GM18498 (cell line): ENCODE measurements at regions not wholly inside any gene's neighbourhood (a gene's known extent, or its start where the extent isn't known, plus 50 kb on each side); places are given as distances from the start of the nearest gene placed in this dataset.

ENCODE experiments used
- ATAC-seq: cut with Tn5 transposase; IDR thresholded peaks from one replicate; pipeline ENCODE4 v1.9.1; 2021; ENCODE audit warnings: mild to moderate bottlenecking, moderate library complexity; ENCODE audit not compliant: unreplicated experiment

DNA sequence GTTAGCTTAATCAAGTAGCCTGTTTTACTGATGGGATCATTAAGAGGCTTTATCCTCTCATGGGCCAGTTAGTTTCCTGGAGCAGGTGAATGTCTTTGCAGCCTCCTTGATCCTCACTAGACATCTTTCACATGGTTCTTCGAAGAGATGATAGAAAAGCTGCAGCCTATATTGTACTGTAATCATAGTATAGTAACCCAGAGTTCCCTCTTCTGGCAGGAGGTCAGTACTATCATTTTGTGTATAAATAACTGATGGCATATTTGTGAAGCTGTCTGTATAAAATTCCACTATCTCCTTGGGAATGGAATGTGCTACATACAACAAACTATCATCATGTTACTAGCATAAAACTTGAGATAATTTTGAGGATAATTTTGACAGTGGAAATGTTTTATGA, 123.8 kb upstream of the PRPS1L1 start:
- no peak for ATAC-seq

DNA sequence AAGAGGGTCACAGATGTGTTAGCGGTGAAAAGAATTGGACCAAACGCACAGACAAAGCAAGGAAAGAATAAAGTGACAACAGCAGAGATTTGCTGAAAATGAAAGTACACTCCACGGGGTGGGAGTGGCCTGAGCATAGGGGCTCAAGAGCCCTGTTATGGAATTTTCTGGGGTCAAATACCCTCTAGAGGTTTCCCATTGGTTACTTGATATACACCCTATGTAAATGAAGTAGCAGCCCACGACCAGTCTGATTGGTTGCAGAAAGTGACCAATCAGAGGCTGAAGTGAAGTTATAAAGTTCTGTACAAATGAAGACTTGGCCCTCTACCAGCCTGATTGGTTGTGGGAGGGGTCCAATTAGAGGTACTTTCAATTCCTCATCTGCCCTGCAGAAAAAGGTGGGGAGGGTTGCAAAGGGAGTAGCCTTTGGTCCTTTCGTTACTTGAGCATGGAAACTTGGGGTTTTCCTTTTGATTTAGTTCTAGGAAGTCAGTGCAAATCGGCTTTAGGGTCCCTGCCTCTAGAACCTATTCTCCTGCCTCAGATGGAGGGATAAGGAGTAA, 125.6 kb upstream of the PRPS1L1 start:
- ATAC-seq = no peak

DNA sequence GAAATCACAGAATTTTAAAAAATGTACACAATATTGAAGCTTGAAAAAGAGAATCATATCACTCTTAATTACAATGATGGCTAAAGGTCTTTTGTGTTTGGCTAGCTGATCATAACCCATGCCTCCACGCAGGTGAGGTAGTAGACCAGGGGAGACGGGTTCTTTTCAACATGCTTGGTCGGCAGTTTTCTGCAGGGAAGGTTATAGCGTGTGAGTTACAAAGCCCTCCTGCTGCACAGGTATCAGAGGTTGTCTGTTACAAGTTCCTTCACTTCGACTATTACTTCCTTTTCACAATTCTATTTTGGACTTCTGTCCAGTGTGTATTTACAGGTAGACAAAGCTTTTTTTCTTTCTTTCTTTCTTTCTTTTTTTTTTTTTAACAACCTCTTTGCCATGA, 127.1 kb upstream of the PRPS1L1 start:
- ATAC-seq = no peak

DNA sequence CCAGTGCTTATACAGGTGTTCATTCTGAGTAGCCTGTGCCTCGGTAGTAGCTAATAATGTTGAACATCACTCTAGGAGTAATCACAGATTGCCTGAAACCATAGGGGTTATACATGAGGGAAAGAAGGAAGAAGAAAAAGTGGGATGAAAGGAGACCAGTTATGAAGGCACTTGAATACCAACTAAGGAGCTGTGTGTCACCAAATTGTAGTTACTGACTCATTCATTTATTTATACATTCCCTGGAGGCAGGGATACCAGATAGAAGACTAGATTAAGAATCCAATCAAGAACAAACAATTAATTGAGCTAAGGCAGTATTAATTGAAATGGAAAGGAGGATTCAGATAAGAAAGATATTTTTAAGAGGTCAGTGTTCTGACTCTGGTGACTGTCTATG, 129.6 kb upstream of the PRPS1L1 start:
- no peak for ATAC-seq

DNA sequence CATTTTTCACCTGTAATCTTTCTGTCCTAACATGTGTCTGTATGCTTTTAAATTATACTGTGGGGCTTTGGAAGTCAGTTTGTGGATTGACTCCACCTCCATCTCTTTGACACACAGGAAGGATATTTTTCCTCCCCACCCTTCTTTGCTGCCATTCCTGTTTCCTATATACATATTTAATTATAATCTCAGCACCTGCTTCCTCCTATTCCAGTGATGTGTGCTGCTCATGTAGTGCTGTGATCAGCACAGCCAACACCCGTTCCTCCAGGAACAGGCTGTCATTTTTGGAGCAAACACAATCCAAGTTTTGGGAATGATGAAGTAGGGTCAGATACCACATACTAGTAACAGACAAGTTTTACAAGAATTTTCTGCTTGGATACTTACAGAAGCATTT, 135.0 kb upstream of the PRPS1L1 start:
- no peak for ATAC-seq

DNA sequence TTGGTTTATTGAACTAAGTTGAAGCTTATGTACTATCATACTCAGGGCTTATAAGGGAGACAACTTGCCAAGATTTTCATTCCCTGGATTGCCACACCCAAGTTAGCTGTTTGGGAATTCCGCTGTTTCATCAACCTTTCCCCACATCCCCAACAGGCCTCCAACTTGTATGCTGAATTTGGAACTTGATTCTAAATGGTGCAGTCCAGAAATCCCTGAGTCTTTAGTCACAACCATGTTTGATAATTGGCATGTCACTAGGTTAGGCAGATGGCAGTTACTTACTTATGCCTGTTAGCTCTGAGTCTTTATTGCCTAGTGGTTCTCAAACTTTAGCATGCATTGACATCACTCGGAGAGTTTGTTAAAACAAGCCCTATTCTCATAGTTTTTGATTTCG, 135.4 kb upstream of the PRPS1L1 start:
- no peak for ATAC-seq

DNA sequence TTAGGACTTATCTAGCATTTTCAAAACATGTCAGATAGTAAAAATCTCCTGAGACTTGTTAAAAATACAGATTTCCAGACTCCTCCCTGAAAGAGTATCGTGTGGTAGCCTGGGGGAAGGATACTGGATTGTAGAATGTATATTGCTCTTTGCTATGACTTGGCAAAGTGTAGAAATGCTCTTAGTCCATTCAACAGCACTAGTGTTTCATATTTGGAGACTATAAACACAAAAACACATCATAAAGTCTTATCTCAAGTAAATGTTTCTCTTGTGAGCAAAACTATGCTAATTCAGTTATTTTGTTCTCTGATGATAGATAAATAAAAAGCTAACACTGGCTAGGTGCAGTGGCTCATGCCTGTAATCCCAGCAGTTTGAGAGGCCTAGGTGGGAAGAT, 137.5 kb upstream of the PRPS1L1 start:
- ATAC-seq = no peak

DNA sequence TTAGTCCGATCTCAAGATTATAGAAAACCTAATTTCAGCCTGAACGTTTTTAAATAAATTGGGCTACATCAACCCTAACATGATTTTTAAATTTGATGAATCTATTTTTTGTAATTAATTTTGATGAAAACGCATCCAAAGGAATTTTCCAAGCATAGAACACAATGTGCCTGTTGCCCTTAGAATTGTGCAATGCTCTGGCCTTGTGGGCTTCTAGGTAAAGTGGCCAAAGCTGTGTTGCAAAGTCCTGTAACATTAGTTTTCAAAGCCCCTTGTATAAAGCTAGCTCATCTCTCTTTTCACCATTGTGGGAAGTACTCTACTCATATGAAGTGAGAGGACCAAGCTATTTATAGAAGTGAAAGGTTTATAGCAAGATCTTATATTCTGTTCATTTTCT, 138.4 kb upstream of the PRPS1L1 start:
- no peak for ATAC-seq

DNA sequence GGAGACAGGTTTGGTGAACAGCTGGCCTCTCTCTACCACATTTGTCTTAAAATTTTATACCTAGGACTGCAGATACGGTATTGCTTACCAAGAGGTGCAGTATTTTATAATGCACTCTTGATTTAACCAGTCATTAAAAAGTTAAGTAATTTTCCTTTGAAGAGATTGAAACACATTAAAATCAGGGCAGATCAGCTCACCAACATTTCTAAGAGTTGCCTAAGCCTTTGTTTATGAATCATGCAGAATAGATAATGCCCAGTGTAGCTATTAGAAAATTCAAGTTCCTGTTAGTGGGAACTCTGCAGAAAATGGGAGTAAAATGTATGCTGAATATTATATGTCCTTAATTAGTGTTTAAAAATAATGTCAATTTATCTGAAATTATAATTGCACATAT, 140.2 kb upstream of the PRPS1L1 start:
- ATAC-seq = no peak

DNA sequence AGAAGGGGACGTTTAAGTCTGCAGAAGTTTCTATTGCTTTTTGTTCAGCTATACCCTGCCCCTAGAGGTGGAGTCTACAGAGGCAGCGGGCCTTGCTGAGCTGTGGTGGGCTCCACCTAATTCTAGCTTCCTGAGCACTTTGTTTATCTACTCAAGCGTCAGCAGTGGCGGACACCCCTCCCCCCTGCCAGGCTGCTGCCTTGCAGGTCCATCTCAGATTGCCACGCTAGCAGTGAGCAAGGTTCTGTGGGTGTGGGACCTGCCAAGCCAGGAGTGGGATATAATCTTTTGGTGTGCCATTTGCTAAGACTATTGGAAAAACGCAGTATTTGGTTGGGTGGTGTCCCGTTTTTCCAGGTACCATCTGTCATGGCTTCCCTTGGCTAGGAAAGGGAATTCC, 147.3 kb upstream of the PRPS1L1 start:
- no peak for ATAC-seq

DNA sequence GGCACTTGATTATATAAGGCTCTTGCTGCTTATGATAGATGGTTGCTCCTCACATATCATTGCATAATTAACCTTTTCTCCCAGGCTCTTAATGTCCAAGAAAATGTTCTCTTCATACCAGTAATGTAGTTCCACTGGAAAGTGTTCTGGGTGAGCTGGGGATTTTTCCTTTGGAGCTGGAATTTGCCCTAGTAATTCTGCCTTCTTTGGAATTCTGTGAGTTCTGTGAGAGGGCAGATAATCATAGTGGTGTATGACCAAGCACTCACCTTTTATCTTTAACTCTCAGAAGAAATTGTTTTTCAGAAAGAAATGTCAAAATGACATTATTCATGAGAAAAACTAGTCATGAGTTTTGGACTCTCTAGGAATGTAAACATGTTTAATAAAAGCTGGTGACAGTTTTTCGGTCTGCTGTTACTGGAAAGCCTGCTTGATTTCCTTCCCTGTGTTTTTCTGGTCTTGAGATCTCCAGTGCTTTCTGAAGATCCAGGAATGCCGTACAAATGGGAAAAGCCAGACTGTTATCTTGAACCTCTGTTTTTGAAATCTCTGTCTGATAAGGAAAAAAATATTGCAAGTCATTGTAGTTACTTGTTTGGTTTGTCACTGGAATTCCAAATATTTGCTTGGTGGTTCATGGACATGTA, 148.3 kb upstream of the PRPS1L1 start:
- ATAC-seq = no peak

DNA sequence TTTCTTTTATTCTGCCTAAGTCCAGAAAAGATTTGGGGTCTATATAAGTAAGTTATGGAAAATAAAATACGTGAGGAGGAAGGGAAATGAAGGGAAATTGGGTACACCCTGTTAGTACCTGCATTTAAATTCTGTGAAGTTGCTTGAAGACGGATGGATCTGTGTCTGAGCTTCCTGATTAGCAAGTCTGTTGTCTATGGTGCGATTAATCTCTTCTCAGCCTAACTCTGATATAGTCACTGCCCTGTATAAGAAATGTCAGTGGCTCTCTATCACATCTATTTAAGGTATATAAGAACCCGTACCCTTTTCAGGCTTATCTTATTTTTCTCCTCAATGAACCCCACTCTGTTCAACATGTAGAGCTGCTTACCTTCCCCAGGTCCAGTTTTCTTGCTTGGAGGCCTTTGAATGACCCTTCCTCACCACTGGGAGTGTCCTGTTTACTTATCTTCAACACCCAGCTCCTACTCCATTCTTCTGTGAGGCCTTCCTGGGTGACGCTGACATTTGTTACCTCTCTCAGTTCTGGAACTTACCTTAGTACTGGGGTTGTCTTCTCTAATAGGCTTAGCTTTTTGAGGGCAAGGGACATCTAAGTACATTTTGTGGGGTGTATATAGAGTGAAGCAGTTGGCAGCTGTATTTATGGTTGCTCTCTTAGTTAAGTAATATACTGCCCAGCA, 149.6 kb upstream of the PRPS1L1 start:
- ATAC-seq = peak; percentile 3

DNA sequence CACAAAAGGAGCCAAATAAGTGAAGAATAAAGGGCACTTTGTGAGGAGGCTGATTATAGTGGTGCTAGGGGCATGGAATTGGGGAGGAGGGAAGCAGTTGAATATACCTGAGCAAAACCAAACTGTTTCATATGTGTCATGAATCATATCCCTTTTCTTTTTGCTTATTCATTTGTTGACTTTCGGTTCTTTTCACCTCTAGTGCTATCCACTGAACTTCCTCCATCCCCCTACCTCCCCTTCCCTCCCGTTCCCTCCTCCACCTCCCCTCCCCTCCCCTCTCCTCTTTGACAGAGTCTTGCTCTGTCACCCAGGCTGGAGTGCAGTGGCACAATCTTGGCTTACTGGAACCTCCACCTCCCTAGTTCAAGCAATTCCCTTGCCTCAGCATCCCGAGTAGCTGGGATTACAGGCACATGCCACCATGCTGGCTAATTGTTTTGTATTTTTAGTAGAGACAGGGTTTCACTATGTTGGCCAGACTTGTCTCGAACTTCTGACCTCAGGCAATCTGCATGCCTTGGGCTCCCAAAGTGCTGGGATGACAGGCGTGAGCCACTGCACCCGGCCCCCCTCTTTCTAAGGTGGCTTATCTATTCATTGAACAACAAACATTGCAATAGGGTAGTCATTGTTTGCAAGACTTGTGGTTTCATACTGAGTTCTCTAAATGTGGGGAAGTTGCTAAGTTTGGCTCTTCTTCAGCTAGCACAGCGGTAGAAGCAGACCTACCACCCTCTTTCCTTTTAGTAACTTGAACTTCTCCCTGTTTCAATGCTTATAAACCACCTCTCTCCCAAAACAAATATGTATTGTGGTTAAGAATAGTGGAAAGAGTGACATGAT, 150.4 kb upstream of the PRPS1L1 start:
- ATAC-seq = peak; percentile 95

DNA sequence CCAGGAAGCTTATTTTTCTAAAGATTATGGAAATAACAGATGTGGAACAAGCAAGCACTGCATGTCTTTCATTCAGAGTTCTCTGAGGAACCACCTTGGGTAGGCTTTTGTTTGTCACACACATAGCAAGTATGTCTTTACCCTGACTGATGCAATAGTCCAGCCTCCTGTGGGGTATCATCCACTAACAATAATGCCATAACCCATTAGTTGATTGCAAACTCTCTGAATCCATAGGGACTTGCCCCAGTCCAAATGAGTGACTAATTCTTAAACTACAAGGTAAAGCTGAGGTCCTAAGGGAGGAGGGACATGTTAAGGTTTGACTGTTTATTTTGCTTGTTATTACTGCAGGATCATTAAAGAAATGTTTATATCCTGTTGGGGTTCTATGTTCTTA, 151.4 kb upstream of the PRPS1L1 start:
- no peak for ATAC-seq

DNA sequence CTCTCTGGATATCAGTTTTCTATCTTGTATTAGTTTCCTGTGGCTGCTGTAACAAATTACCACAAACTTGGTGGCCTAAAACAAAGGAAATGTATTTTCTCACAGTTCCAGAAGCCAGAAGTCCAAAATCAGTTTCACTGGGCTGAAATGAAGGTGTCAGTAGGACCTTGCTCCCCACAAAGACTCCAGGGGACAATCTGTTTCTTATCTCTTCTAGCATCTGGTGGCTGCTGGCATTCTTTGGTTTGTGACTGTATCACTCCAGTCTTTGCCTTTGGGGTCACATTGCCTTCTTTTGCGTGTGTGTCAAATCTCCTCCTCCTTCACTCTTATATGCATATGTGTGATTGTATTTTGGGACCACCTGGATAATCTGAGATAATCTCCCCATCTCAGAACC, 153.0 kb upstream of the PRPS1L1 start:
- no peak for ATAC-seq

DNA sequence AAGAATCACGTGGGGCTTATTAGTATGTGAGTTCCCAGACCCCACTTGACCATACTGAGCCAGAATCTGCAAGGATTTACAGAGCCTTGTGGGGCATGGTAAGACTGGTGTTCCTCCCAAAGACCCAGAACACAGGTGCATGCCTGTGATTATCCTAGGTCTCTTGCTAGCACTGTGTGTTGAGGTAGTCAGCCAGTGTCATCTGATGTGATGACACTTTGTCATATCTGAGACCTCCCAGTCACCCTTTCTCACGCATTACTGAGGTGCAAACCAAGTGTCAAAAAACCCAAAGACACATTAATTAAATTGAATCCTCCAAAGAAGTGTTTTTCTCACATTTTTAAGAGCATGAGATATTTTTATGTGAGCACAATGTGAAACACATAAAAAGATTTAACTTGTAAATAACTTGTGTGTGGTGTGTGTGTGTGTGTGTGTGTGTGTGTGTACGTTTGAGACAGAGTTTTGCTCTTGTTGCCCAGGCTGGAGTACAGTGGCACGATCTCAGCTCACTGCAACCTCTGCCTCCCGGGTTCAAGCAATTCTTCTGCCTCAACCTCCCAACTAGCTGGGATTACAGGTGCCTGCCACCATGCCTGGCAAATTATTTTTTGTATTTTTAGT, 162.0 kb upstream of the PRPS1L1 start:
- no peak for ATAC-seq

DNA sequence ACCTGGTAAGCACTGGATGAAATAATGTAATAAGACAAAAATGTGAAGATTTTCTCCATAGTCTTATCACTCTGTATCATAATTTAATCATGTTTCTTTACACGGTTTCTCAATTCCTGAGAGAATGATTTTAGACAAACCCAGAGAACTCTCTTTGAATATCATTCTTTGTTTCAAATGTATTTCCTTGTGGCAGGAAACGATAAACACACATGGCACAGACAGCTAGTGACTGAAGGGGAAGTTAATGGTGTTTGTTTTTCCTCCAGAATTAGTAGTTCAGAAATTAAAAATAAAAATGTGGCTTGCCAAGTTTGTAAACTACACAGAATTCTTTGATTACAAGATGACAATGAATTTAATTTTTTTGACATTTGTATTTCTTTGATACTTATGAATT, 163.7 kb upstream of the PRPS1L1 start:
- ATAC-seq = no peak

DNA sequence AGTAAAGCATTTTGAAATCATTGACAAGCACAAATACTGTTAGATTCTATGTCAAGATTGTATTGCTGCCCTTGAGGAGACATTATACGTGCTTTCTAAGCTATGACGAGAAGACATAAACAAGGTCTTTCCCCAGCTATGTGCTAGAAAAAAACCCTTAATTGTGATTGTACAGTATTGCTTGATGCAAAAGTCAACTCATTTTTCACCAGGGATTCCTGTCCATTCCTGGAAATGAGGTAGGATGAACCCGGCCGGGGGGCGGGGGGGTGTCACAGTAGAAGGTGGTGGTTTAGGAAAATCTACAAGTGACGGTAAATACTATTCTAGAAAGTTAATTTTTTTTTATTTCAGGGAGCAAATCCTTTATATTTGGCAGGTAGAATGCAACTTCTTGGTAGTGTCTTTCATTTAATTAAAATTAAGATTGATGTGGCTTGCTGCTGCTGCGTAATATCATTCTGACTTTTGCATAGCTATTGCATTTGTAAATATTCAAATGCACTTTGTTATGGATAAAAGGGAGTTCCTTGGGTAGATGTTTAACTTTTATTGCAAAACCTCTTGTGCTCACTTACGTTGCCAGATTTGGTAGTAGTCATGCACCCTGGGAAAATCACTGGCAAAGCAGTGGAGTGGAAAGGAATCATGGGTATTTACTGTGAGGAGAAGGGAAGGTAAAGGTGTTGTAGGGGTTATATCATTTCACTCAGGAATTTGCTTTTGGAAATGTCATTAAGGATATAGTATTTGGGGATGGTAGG, 164.4 kb upstream of the PRPS1L1 start:
- ATAC-seq = no peak

DNA sequence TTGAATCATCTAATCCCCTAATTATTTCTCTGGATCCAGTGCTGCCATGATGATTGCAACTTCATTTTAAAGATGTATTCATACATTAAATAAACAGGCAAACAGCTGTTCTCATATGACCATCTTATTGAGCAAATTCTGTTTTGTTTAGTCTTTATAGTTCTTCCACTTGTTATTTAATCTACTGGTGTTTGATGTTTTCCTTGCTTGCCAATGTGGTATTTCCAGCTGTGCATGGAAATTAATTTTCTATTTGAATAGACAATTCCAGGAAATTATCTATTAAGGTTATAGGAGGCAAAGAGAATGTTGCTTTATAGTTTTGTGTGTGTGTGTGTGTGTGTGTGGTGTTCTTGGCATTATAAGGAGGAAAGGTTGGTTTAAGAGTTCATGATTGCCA, 167.0 kb upstream of the PRPS1L1 start:
- ATAC-seq = no peak

DNA sequence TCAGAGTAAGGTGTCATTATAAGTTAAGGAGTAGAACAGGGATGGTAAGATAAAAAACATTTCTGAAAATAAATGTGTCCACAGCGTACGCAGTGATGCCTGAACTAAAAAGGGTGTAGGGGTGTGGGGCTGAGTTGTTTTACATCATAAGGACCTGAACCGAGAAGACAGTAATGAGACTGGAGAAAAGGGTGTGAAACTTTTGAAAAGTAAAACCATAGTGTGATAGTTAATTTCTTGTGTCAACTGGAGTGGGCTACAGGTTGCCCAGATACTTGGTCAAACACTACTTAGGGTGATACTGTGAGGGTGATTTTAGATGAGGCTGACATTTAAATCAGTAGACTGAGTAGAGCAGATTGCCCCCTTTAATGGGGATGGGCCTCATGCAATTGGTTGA, 169.0 kb upstream of the PRPS1L1 start:
- ATAC-seq = no peak

DNA sequence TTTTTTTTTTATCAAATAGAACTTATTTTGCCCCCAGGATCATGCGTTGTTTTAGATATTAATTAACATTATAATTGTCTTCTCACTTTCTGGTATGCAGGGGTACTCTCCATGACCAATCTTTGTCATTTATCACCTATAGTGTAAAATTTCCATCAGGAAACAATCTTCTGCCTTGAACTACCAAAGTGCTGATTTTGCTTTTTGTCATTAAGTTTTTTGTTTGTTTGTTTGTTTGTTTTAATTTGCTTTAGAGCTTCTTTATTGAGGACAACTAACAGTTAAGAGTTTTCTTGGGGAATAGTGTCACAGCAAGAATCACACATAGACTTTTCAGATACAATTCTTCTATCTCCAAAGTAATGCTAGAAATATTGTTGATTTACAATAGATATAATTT, 171.2 kb upstream of the PRPS1L1 start:
- ATAC-seq = no peak
